H1 (cell line): ENCODE measurements at regions not wholly inside any gene's neighbourhood (a gene's known extent, or its start where the extent isn't known, plus 50 kb on each side); places are given as distances from the start of the nearest gene placed in this dataset.

Experiments used
- CTCF ChIA-PET: fragments of 300-600 bp; sonication (Branson Sonifier 250); formaldehyde crosslinking; loops from one replicate; lab custom pipeline; 2021; ENCODE audit not compliant: partially characterized antibody; lab: Charles Lee
- POLR2A ChIA-PET: fragments of 300-600 bp; sonication (Branson Sonifier 250); formaldehyde crosslinking; loops from one replicate; lab custom pipeline; 2021; ENCODE audit warnings: inconsistent platforms; ENCODE audit not compliant: partially characterized antibody; lab: Charles Lee
- DNase-seq, 2 experiments: peaks; one replicate each; pipeline versions ENCODE4 v3.0.0 to v3.0.0-alpha.2; 2010 to 2022; ENCODE audit warnings: low spot score in 2 of 2, low read depth in 1 of 2, mixed read lengths in 1 of 2
- FAIRE-seq: peaks from 2 replicates; lab custom pipeline; 2011; peaks lifted over from hg19 to GRCh38; lab: Jason Lieb, UNC
- H2AFZ ChIP-seq: 2 replicates; pipeline ENCODE4 v1.8.1; 2012; ENCODE audit warnings: low read length, inconsistent platforms
- H2AK5ac ChIP-seq: 2 replicates; pipeline ENCODE4 v1.6.1; 2013; ENCODE audit warnings: low read depth, low read length
- H2BK120ac ChIP-seq: replicated peaks from 2 replicates; pipeline ENCODE3; 2013; ENCODE audit warnings: low read depth, low read length, inconsistent platforms
- H2BK12ac ChIP-seq: 2 replicates; pipeline ENCODE4 v1.6.1; 2013; ENCODE audit warnings: low read depth, low read length
- H2BK15ac ChIP-seq: 2 replicates; pipeline ENCODE4 v1.6.1; 2013; ENCODE audit warnings: low read length
- H2BK20ac ChIP-seq: 2 replicates; pipeline ENCODE4 v1.6.1; 2013; ENCODE audit warnings: low read length
- H2BK5ac ChIP-seq: 2 replicates; pipeline ENCODE4 v1.6.1; 2013; ENCODE audit warnings: low read depth, low read length
- H3K14ac ChIP-seq: 2 replicates; pipeline ENCODE4 v1.6.1; 2013; ENCODE audit warnings: inconsistent platforms; ENCODE audit not compliant: insufficient read length
- H3K18ac ChIP-seq: 2 replicates; pipeline ENCODE4 v1.6.1; 2013; ENCODE audit warnings: low read length; ENCODE audit errors: extremely low read depth
- H3K23ac ChIP-seq: 2 replicates; pipeline ENCODE4 v1.6.1; 2013; ENCODE audit warnings: inconsistent platforms; ENCODE audit not compliant: insufficient read length
- H3K23me2 ChIP-seq: 2 replicates; pipeline ENCODE4 v1.6.1; 2013; ENCODE audit warnings: low read depth, low read length
- H3K27ac ChIP-seq: 2 replicates; pipeline ENCODE4 v1.6.1; 2011; ENCODE audit warnings: low read depth, low read length, inconsistent platforms
- H3K27me3 ChIP-seq, 4 experiments: replicated peaks in 1 of 4; 1 replicate in 1 of 4; 2 replicates in 3 of 4; pipeline versions ENCODE4 v1.6.1 to v1.8.1; 2011 to 2013; ENCODE audit warnings: low read length in 3 of 4, mild to moderate bottlenecking in 3 of 4, inconsistent platforms in 2 of 4, mixed read lengths in 2 of 4, moderate library complexity in 1 of 4; ENCODE audit not compliant: control insufficient read depth in 3 of 4, insufficient read depth in 3 of 4; ENCODE audit errors: extremely low read depth in 1 of 4
- H3K36me3 ChIP-seq, 4 experiments: 2 replicates each; pipeline versions ENCODE4 v1.6.1 to v1.8.1; 2011 to 2013; ENCODE audit warnings: mild to moderate bottlenecking in 4 of 4, low read length in 3 of 4, moderate library complexity in 2 of 4, control low read depth in 1 of 4, inconsistent platforms in 1 of 4; ENCODE audit not compliant: insufficient read depth in 4 of 4, control insufficient read depth in 2 of 4
- H3K4ac ChIP-seq: replicated peaks from 2 replicates; pipeline ENCODE3; 2013; ENCODE audit warnings: low read length, low read depth, mixed read lengths, inconsistent platforms; ENCODE audit not compliant: insufficient read length
- H3K4me1 ChIP-seq, 4 experiments: replicated peaks in 1 of 4; 1 replicate in 1 of 4; 2 replicates in 3 of 4; pipeline versions ENCODE4 v1.6.1 to v1.8.1; 2011 to 2013; ENCODE audit warnings: low read length in 3 of 4, inconsistent platforms in 2 of 4, mixed read lengths in 1 of 4; ENCODE audit not compliant: insufficient read depth in 4 of 4, control insufficient read depth in 3 of 4
- H3K4me2 ChIP-seq, 2 experiments: 2 replicates each; pipeline versions ENCODE4 v1.6.1 to v1.8.1; 2011 to 2013; ENCODE audit warnings: low read depth in 2 of 2, low read length in 2 of 2, control low read depth in 1 of 2, inconsistent platforms in 1 of 2, mild to moderate bottlenecking in 1 of 2; ENCODE audit not compliant: insufficient read depth in 1 of 2
- H3K4me3 ChIP-seq, 4 experiments: fragments of 200-600, 300-600 bp in 1 of 4; sonication (generic), shearing (Covaris generic), sonication (Bioruptor Twin) in 1 of 4; 2 replicates each; pipeline versions ENCODE4 v1.5.1 to v1.8.1; 2011 to 2016; ENCODE audit warnings: low read length in 4 of 4, low read depth in 3 of 4, control low read depth in 2 of 4, inconsistent platforms in 2 of 4, mild to moderate bottlenecking in 2 of 4, mixed read lengths in 1 of 4, moderate library complexity in 1 of 4; ENCODE audit not compliant: insufficient read depth in 2 of 4; ENCODE audit errors: extremely low read depth in 1 of 4
- H3K56ac ChIP-seq: replicated peaks from 2 replicates; pipeline ENCODE3; 2013; ENCODE audit warnings: low read depth, mild to moderate bottlenecking, mixed read lengths, low read length, inconsistent platforms; ENCODE audit not compliant: insufficient read length
- H3K79me1 ChIP-seq: 2 replicates; pipeline ENCODE4 v1.6.1; 2013; ENCODE audit warnings: low read depth, low read length, control low read depth
- H3K79me2 ChIP-seq, 2 experiments: 2 replicates each; pipeline versions ENCODE4 v1.6.1 to v1.8.1; 2012 to 2013; ENCODE audit warnings: low read length in 2 of 2, mild to moderate bottlenecking in 2 of 2, inconsistent platforms in 1 of 2; ENCODE audit not compliant: insufficient read depth in 2 of 2, control insufficient read depth in 1 of 2
- H3K9ac ChIP-seq, 4 experiments: replicated peaks in 1 of 4; 1 replicate in 1 of 4; 2 replicates in 3 of 4; pipeline versions ENCODE4 v1.6.1 to v1.8.1; 2011 to 2013; ENCODE audit warnings: low read depth in 3 of 4, low read length in 3 of 4, control low read depth in 2 of 4, mild to moderate bottlenecking in 2 of 4, moderate library complexity in 2 of 4, inconsistent platforms in 1 of 4; ENCODE audit errors: extremely low read depth in 1 of 4
- H3K9me3 ChIP-seq, 2 experiments: 2 replicates each; pipeline versions ENCODE4 v1.6.1 to v1.8.1; 2012 to 2013; ENCODE audit warnings: mild to moderate bottlenecking in 2 of 2, moderate library complexity in 2 of 2, control low read depth in 1 of 2, inconsistent platforms in 1 of 2, low read depth in 1 of 2, low read length in 1 of 2, mixed read lengths in 1 of 2; ENCODE audit not compliant: insufficient read depth in 2 of 2
- H4K20me1 ChIP-seq, 2 experiments: replicated peaks in 1 of 2; 2 replicates each; pipeline versions ENCODE3 to v1.8.1; 2011 to 2013; ENCODE audit warnings: inconsistent platforms in 2 of 2, low read length in 2 of 2, mild to moderate bottlenecking in 1 of 2; ENCODE audit not compliant: insufficient read depth in 2 of 2, control insufficient read depth in 1 of 2
- H4K5ac ChIP-seq: 2 replicates; pipeline ENCODE4 v1.6.1; 2013; ENCODE audit warnings: low read length, low read depth, mixed read lengths, inconsistent platforms; ENCODE audit not compliant: insufficient read length
- H4K8ac ChIP-seq: 2 replicates; pipeline ENCODE4 v1.8.0; 2013; ENCODE audit warnings: mild to moderate bottlenecking, moderate library complexity, low read length, inconsistent platforms; ENCODE audit not compliant: insufficient read depth; ENCODE audit errors: extremely low read depth
- H4K91ac ChIP-seq: replicated peaks from 2 replicates; pipeline ENCODE3; 2013; ENCODE audit warnings: low read length, mixed read lengths, inconsistent platforms; ENCODE audit not compliant: insufficient read length
- RFX5 ChIP-seq: IDR thresholded peaks from 2 replicates; pipeline ENCODE4 v1.6.1; 2011; ENCODE audit warnings: low read depth, low read length, improper control_type of control experiment, borderline replicate concordance

DNA sequence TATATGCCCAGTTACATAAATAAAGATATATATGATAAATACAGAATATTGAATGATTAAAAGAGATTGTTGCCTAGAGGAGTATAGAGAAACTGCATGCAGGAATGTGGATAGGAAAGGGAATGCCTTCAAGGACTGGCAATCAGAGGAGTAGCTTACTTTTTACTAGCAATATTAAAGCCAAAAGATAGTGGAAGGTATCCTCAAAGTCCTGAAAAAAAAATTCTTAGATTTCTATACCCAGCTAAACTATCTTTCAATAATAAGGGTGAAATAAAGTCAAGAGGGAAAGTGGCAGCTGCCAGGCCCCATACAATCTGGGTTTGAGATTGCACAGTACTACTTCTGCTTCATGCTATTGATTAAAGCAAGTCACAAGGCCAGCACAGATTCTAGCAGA lies 733.2 kb downstream of the GATA3 start:
- Histone ChIP-seq H2AK5ac (no peak overlapping the region), H2BK15ac (no peak overlapping the region), H2BK120ac (no peak overlapping the region), H3K14ac (no peak overlapping the region), H2BK12ac (no peak overlapping the region)
- TF ChIP-seq RFX5: no peak
- TF ChIP-seq, all 59 proteins: peak for 0
- Histone ChIP-seq H3K4me2 (no peak overlapping the region), H4K8ac (no peak overlapping the region), H3K27me3 (no peaks in the 10 kb centered on the region), H2AFZ (no peak overlapping the region), H3K4me3 (no peak overlapping the region), H3K23ac (no peak overlapping the region), H3K4ac (no peak overlapping the region), H3K79me1 (no peaks in the 10 kb centered on the region), H2BK20ac (no peak overlapping the region), H3K27ac (no peak overlapping the region), H4K91ac (no peak overlapping the region), H3K56ac (no peak overlapping the region), H3K9ac (no peak overlapping the region), H2BK5ac (no peak overlapping the region), H4K20me1 (no peaks in the 10 kb centered on the region), H4K5ac (no peak overlapping the region), H3K4me1 (no peaks in the 10 kb centered on the region), H3K79me2 (no peaks in the 10 kb centered on the region), H3K9me3 (peaks cover 8 to 10% of the 10 kb centered on the region in 2 experiments; a peak in 3 of 4 replicates), H3K23me2 (no peaks in the 10 kb centered on the region), H3K36me3 (no peaks in the 10 kb centered on the region), H3K18ac (no peak overlapping the region)
- ChIA-PET POLR2A (no interaction called here), CTCF (interaction anchor here (0.7 to 1.5 kb wide), 2 partner anchors 19 to 269 kb away, joined by 3 read pairs; no protein-coding TSS in a partner anchor)
- no peak for DNase-seq
- FAIRE-seq: no peak
